Stimulated activated CD4-positive, alpha-beta T cell treated with anti-CD3 and anti-CD28 coated beads, Interleukin-4, amount 100 ng/mL, for 48 hours (primary cell): ENCODE measurements at regions not wholly inside any gene's neighbourhood (a gene's known extent, or its start where the extent isn't known, plus 50 kb on each side); places are given as distances from the start of the nearest gene placed in this dataset.
"Not testable (repeated sequence)": the region's sequence is repeated elsewhere in the genome, so short reads cannot be mapped to it uniquely, and the experiment has no call there.

Source experiments
- DNase-seq, 2 donors: peaks; one replicate each; pipeline ENCODE4 v3.0.0-alpha.2; 2020; ENCODE audit warnings: low read depth in 2 of 2

DNA sequence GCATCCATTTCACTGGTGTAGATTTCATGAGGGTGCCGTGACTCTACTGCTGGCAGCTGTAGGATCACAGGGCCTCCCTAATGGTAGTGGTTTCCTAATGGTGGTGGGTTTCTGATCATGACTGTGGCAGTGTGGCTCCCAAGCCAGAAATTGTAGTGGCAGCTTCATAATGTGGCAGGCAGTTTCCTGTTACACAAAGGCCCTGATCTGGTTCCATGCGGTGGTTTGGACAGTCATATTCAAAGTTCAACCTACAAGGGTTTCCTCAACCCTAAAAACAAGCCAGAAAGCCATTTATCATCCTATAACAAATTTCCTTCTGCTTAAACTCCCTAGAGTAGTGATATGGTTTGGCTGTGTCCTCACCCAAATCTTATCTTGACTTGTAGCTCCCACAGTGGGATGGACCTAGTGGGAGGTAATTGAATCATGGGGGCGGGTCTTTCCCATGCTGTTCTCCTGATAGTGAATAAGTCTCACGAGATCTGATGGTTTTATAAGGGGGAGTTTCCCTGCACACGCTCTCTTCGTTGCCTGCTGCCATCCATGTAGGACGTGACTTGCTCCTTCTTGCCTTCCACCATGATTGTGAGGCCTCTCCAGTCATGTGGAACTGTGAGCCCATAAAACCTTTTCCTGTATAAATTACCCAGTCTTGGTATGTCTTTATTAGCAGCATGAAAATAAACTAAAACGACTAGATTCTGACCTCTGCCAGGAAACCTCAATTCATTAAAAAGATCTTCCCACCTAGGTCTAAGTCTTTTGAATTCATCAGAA, 257.1 kb downstream of the EFCAB11 start:
- DNase-seq, result no peak

- DNase-seq, result no peak
These were observed 258.7 kb downstream of the EFCAB11 start for GRCh38 chr14:89695846-89696245.

DNA sequence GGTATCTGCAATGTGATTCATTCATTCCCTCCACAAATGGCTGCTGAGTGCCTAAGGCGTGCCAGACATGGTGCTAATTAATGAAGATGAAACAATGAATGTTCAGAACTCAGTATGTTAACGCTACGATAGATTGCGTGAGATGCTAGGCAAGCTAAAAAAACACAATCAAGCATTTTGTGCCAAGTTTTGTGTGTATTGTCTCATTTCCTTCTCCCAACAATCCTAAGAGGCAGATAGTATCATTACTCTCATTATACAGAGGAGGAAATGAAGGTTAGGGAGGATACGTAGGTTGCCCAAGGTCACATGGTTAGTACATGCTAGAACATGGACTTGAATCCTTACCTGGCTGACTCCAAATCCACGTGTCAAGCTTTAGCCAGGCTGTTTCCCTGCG, 264.4 kb downstream of the EFCAB11 start:
- no peak for DNase-seq

DNA sequence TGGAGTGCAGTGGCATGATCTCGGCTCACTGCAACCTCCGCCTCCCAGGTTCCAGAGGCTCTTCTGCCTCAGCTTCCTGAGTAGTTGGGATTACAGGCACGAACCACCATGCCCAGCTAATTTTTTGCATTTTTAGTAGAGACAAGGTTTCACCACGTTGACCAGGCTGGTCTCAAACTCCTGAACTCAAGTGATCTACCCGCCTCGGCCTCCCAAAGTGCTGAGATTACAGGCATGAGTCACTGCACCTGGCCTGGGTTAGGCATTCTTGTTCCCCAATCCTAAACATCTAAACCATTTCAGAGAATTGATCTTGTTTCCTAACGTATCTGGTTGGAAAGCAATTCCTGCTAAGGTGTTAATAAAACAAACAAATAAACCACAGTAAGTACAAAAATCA, 264.8 kb downstream of the EFCAB11 start:
- not testable (repeated sequence) for DNase-seq

GRCh38 chr14:89688507-89689211, 265.9 kb downstream of the EFCAB11 start:
- DNase-seq, result no peak

GRCh38 chr14:89687129-89687528, 267.4 kb downstream of the EFCAB11 start:
- not testable (repeated sequence) for DNase-seq

DNA sequence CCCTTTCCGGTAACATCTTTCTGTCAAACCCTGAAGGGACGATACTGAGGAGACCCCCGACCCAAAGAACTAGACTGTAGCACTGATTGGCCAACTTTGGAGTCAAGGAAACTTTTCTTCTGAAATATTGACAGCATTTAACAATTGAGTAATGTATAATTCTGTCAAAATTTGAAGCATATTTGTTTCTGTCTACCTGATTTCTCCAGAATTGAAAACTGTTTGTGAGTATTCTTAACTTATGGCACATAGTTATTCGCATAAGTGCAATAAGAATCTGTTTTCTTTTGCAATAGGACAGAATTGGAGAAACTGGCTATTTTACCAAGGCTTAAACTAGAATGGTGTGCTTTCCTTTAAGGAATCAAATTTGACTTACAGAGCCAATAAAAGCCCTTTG, 267.1 kb upstream of the FOXN3 start:
- DNase-seq, result no peak

GRCh38 chr14:89681086-89682018, 264.3 kb upstream of the FOXN3 start:
- DNase-seq, result peak; percentile 51 to 62

- no peak for DNase-seq
These were observed 263.1 kb upstream of the FOXN3 start for GRCh38 chr14:89680156-89680555.

GRCh38 chr14:89678768-89679167, 261.7 kb upstream of the FOXN3 start:
- DNase-seq, result no peak

DNA sequence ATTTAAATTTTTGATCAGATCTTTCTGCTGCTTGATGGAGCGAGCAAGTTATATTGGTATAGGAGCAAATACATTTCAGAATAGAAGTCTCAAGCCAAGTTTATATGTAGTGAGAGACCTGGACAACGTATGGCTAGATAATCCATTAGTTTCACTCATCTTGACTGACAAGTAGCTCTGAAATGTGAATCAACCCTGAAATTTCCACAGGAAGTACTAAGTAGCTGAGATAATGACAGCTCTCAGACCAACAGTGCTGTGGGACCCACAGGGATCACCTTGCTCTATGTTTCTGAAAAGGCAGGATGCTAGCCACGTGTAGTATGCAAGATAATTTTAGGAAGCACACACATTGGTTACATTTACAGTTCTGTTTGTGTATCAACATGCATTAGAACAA, 258.6 kb upstream of the FOXN3 start:
- DNase-seq, result no peak

DNA sequence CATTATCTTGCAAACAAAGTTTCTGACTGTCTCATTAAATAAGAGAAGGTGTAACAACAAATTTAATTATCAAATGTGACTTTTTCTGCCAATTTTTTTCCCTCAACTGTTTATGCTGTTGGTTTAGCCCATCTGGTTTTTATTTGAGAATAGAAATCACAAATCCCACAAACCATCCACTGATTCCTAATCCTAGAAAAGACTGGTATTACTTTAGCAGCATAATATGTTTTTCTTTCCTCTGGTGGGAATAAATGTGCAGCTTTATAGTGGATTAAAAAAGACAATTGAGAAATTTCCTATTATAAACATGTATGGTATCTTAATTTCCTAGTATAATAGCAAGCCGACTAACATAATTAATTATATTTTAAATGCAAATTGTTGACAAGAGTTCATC, 257.9 kb upstream of the FOXN3 start:
- no peak for DNase-seq

GRCh38 chr14:89674240-89674639, 257.2 kb upstream of the FOXN3 start:
- no peak for DNase-seq

- no peak for DNase-seq
These were observed 256.6 kb upstream of the FOXN3 start for GRCh38 chr14:89673512-89674225.

DNA sequence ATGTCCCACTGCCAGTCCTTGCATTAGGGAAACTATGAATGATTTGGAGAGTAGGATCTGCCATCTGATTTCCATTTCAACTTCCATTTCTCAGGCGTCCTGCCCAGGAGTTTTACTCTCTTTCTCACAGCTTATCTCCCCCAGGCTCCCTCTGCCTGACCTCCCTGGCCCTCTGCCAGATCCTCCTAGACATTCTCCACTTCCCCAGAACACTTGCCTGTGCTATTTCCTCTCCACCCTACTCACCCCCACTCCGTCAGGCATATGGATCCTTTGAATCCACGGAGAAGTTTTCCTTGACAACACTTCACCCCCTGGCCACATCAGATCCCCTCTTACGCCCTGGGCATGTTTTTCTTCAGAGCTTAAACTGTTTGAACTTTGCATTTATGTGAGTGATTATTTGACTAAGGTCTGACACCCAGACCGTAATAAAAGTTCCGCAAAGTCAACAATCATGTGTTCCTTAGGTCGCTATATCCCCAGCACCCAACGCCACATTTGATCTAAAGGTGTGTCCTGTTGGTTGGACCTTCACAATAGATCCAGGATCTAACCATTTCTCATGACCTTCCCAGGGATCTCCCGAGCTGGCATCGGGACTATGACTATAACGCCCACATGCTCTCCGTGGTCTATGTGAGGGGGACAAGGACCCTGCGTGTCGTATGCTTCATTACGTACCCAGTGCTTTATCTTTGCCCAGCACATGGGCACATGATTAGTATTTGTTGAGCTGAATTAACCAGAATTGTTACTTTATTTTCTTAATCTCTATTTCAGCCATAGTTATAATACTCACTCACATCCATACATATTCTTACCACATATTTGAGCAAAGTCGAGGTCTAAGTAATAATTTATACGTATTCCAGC, 255.8 kb upstream of the FOXN3 start:
- no peak for DNase-seq

- DNase-seq, result no peak
These were observed 252.2 kb upstream of the FOXN3 start for GRCh38 chr14:89669193-89669592.

GRCh38 chr14:89667983-89668382, 250.9 kb upstream of the FOXN3 start:
- DNase-seq, result no peak

DNA sequence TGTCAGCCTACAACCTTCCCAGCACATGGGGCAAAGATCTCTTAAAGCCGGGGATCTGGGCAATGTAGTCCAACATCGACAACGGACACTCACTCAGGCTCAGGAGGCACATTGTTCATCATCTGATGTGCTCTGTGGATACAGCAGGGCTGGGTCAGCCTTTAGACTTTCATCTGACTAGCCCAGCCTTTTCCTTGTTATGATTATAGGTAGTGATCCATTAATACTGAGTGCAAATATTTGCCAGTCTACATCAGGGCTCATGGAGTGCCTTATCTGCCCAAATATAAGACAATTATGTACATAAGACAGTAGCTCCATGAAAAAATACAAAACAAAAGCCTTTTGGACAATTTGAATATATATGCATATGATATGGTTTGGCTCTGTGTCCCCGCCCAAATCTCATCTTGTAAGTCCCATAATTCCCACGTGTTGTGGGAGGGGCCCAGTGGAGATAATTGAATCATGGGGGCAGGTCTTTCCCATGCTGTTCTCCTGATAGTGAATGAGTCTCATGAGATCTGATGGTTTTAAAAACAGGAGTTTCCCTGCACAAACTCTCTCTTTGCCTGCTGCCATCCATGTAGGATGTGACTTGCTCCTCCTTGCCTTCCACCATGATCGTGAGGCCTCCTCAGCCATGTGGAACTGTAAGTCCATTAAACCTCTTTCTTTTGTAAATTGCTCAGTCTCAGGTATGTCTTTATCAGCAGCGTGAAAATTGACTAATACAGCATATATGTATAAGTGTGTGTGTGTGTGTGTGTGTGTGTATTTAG, 248.5 kb upstream of the FOXN3 start:
- not testable (repeated sequence) for DNase-seq

- DNase-seq, result no peak
These were observed 244.4 kb upstream of the FOXN3 start for GRCh38 chr14:89661392-89661791.
